ENCODE measurements at regions not wholly inside any gene's neighbourhood (a gene's known extent, or its start where the extent isn't known, plus 50 kb on each side); places are given as distances from the start of the nearest gene placed in this dataset.

DNA sequence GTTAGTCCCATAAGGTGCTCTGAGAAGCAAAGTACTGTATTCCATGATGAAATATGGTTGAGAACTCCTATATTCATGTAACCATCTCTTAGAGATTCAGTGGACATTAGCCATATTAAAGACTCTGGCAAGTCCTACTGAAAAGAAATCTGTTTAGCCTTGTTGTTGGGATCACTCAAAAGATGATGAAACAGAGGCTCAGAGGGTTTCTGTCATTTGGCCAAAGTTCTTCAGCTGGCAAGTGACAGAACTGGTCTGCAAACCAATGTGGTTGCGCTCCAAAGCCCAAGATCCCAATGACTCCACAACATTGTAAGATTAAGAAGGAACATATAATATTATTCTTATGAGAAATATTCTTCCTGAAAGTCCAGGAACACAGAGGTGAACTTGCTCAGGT, 462.9 kb downstream of the ACTL7B start (continued):
- TF ChIP-seq POLR2AphosphoS5 (IDR thresholded peaks at IDR 0.05; ENCODE audit: low read depth, low read length): no peak
- no peak for TF ChIP-seq ZBTB33 (IDR thresholded peaks at IDR 0.05; ENCODE audit: extremely low read depth, insufficient replicate concordance, low read length)
- TF ChIP-seq YY1 (IDR thresholded peaks at IDR 0.05; ENCODE audit: extremely low read depth, insufficient replicate concordance, low read depth, low read length): no peak
- no peak for TF ChIP-seq CBX3 (IDR thresholded peaks at IDR 0.05; ENCODE audit: low read depth)
- no peak for TF ChIP-seq SRF (IDR thresholded peaks at IDR 0.05; ENCODE audit: low read depth)
- TF ChIP-seq, protein P1, sequence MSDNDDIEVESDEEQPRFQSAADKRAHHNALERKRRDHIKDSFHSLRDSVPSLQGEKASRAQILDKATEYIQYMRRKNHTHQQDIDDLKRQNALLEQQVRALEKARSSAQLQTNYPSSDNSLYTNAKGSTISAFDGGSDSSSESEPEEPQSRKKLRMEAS (IDR thresholded peaks at IDR 0.05): no peak
- no peak for TF ChIP-seq SP1 (IDR thresholded peaks at IDR 0.05; ENCODE audit: low read depth)
- no peak for TF ChIP-seq RAD21 (IDR thresholded peaks at IDR 0.05; ENCODE audit: low read depth)

DNA sequence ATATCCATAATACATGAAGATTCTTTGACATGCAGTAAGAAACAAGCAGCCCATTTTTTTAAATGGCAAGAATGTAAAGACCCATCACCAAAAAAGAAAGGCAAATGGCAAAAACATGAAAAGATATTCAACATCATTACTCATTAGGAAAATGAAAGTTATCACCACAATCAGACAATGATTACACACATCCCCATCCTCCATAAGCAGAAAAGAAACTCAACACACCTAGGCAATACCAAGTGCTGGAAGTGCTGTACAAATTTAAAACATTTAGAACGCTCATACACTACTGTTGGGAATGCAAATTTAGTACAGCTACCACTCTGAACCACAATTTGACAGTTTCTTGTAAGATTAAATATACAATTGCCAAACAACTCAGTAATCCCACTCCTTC, 466.7 kb downstream of the ACTL7B start:
- H3K79me2 ChIP-seq (ENCODE audit: insufficient read depth, low read length): no peaks in the 10 kb centered on the region
- no peak overlapping the region for H3K4me3 ChIP-seq (replicated peaks in 1 of 2; ENCODE audit: low read depth in 1 of 2, low read length in 2 of 2)
- no peak for TF ChIP-seq FOSL1 (IDR thresholded peaks at IDR 0.05; ENCODE audit: low read depth)
- TF ChIP-seq SIN3A (IDR thresholded peaks at IDR 0.05; ENCODE audit: low read depth): no peak
- no peak for TF ChIP-seq POLR2AphosphoS5 (IDR thresholded peaks at IDR 0.05; ENCODE audit: low read depth, low read length)
- no peak for TF ChIP-seq EGR1 (IDR thresholded peaks at IDR 0.05; ENCODE audit: low read depth)
- TF ChIP-seq ZFX (IDR thresholded peaks at IDR 0.05): no peak
- no peak for TF ChIP-seq ELF1 (IDR thresholded peaks at IDR 0.05; ENCODE audit: borderline replicate concordance, low read depth)
- TF ChIP-seq CEBPB (IDR thresholded peaks at IDR 0.05; ENCODE audit: low read depth): no peak
- TF ChIP-seq CTCF (IDR thresholded peaks at IDR 0.05 in 2 of 3, conservative IDR thresholded peaks at IDR 0.05 in 1 of 3; ENCODE audit: borderline replicate concordance in 1 of 3, insufficient read depth in 1 of 3, low read depth in 2 of 3, low read length in 2 of 3): no peak
- no peak for TF ChIP-seq CBX3 (IDR thresholded peaks at IDR 0.05; ENCODE audit: low read depth)
- no peak for TF ChIP-seq TCF7L2 (IDR thresholded peaks at IDR 0.05; ENCODE audit: borderline replicate concordance, extremely low read depth, insufficient read depth, insufficient read length)
- TF ChIP-seq YY1 (IDR thresholded peaks at IDR 0.05; ENCODE audit: extremely low read depth, insufficient replicate concordance, low read depth, low read length): no peak
- RAD21 ChIA-PET (ENCODE audit: low non-redundant PET in 1 of 2, low total read pairs in 2 of 2, uncharacterized antibody in 2 of 2, unreplicated experiment in 2 of 2): no interaction called here
- POLR2A ChIA-PET: no interaction called here
- ATAC-seq: no peak
- intact Hi-C loops (cut with micrococcal nuclease): no loop called here
- no peak overlapping the region for H3K27ac ChIP-seq (ENCODE audit: low read depth, low read length)
- no peaks in the 10 kb centered on the region for H3K9me2 ChIP-seq (ENCODE audit: insufficient read depth)
- no peak overlapping the region for H3K9ac ChIP-seq (ENCODE audit: low read length)
- no peaks in the 10 kb centered on the region for H3K27me3 ChIP-seq (ENCODE audit: insufficient read depth, low read length)
- no peaks in the 10 kb centered on the region for H3K9me3 ChIP-seq (ENCODE audit: control insufficient read depth in 1 of 2, insufficient read depth in 1 of 2, low read depth in 1 of 2, low read length in 2 of 2)
- H3K4me2 ChIP-seq (ENCODE audit: low read length): no peak overlapping the region
- no peaks in the 10 kb centered on the region for H4K20me1 ChIP-seq (ENCODE audit: insufficient read depth)
- no peak overlapping the region for H2AFZ ChIP-seq (ENCODE audit: low read depth, low read length, poor library complexity, severe bottlenecking)
- DNase-seq (ENCODE audit: low read depth, low spot score): no peak
- no peaks in the 10 kb centered on the region for H3K4me1 ChIP-seq (ENCODE audit: control insufficient read depth in 1 of 2, insufficient read depth in 2 of 2, low read length in 2 of 2)
- CTCF ChIA-PET: no interaction called here
- H3K36me3 ChIP-seq (ENCODE audit: control insufficient read depth in 1 of 2, insufficient read depth in 2 of 2, low read length in 2 of 2): no peaks in the 10 kb centered on the region
- no TSS peak for BruUV-seq (replicated peaks)

Measured in HCT116 (cell line).